Panc1 (cell line): ENCODE measurements at regions not wholly inside any gene's neighbourhood (a gene's known extent, or its start where the extent isn't known, plus 50 kb on each side); places are given as distances from the start of the nearest gene placed in this dataset.

Experiments
- ATAC-seq: fragments of 200-7000 bp; cut with Tn5 transposase; 2 replicates; pipeline ENCODE4 v1.9.1; 2020; ENCODE audit warnings: mild to moderate bottlenecking, moderate library complexity
- BruUV-seq: library from RNA; stranded (reverse); fragments of 400-500 nt; replicated peaks from 2 replicates; lab custom pipeline; 2021; lab: Mats Ljungman, UMichigan
- CTCF ChIA-PET: fragments of 300-600 bp; sonication (Branson Sonifier 250); formaldehyde crosslinking; loops from one replicate; lab custom pipeline; 2022; ENCODE audit warnings: antibody characterized with exemption; lab: Charles Lee
- POLR2A ChIA-PET: fragments of 300-600 bp; sonication (Branson Sonifier 250); formaldehyde crosslinking; loops from one replicate; lab custom pipeline; 2022; ENCODE audit warnings: antibody characterized with exemption; lab: Charles Lee
- DNase-seq: peaks from one replicate; pipeline ENCODE4 v3.0.0-alpha.2; 2010; ENCODE audit warnings: low read depth, low spot score
- H3K27ac ChIP-seq: 2 replicates; pipeline ENCODE4 v1.5.1; 2011; ENCODE audit warnings: mild to moderate bottlenecking, low read length, inconsistent platforms
- H3K27me3 ChIP-seq: fragments of 200-500 bp; sonication (Bioruptor generic); 2 replicates; pipeline ENCODE4 v1.6.0; 2014; ENCODE audit warnings: low read length, inconsistent platforms; ENCODE audit not compliant: control insufficient read depth, insufficient read depth
- H3K36me3 ChIP-seq: fragments of 200-500 bp; sonication (Bioruptor generic); 2 replicates; pipeline ENCODE4 v1.5.1; 2014; ENCODE audit warnings: inconsistent platforms, mild to moderate bottlenecking, low read length, moderate library complexity; ENCODE audit not compliant: control insufficient read depth, insufficient read depth
- H3K4me1 ChIP-seq: 2 replicates; pipeline ENCODE4 v1.5.1; 2011; ENCODE audit warnings: inconsistent platforms, mild to moderate bottlenecking, low read length, moderate library complexity; ENCODE audit not compliant: control insufficient read depth, insufficient read depth
- H3K4me3 ChIP-seq, 2 experiments: 2 replicates each; pipeline ENCODE4 v1.5.1; 2011 to 2012; ENCODE audit warnings: low read depth in 2 of 2, low read length in 2 of 2, mild to moderate bottlenecking in 2 of 2, inconsistent platforms in 1 of 2, moderate library complexity in 1 of 2
- H3K9me3 ChIP-seq: fragments of 200-500 bp; sonication (Bioruptor generic); 2 replicates; pipeline ENCODE4 v1.5.1; 2014; ENCODE audit warnings: low read depth, mild to moderate bottlenecking, inconsistent platforms, low read length, moderate library complexity; ENCODE audit not compliant: control insufficient read depth, insufficient read depth
- POLR2AphosphoS5 ChIP-seq: IDR thresholded peaks from 2 replicates; pipeline ENCODE4 v1.6.1; 2012; ENCODE audit warnings: mild to moderate bottlenecking, low read depth, low read length, moderate library complexity
- SIN3A ChIP-seq: IDR thresholded peaks from 2 replicates; pipeline ENCODE4 v1.6.1; 2012; ENCODE audit warnings: low read depth, mild to moderate bottlenecking, low read length, moderate library complexity, borderline replicate concordance; ENCODE audit not compliant: insufficient read depth
- TCF7L2 ChIP-seq: IDR thresholded peaks from 2 replicates; pipeline ENCODE4 v1.6.1; 2011; ENCODE audit warnings: mild to moderate bottlenecking, low read depth, low read length, inconsistent platforms
- in situ Hi-C: cut with HindIII; loops from 2 replicates; pipeline ENCODE4 v1.10.0; 2016; ENCODE audit warnings: low sequenced_read_pairs, low pct_unique_long_range_greater_than_20kb
- intact Hi-C: fragments of 100-400 bp; cut with micrococcal nuclease; formaldehyde crosslinking; loops from one replicate; pipeline ENCODE4 v1.10.0; 2022; ENCODE audit not compliant: unreplicated experiment
- TF ChIP-seq, protein P1 (sequence below), 2 experiments: IDR thresholded peaks; 2 replicates each; pipeline ENCODE4 v1.6.1; 2011 to 2012; ENCODE audit warnings: low read depth in 2 of 2, control low read depth in 1 of 2, low read length in 1 of 2, mild to moderate bottlenecking in 1 of 2, moderate library complexity in 1 of 2; ENCODE audit not compliant: insufficient read depth in 1 of 2
- TF ChIP-seq, protein P2 (sequence below): fragments of 450-650 bp; IDR thresholded peaks from 2 replicates; pipeline ENCODE4 v1.5.1; 2017; ENCODE audit warnings: mild to moderate bottlenecking

- no TSS peak for BruUV-seq
- in situ Hi-C loops (no loop called here), intact Hi-C loops (no loop called here)
- ATAC-seq: no peak
- H3K4me3 ChIP-seq: no peak overlapping the region
- H3K4me1 ChIP-seq: no peaks in the 10 kb centered on the region
- no peak overlapping the region for H3K27ac ChIP-seq
- H3K27me3 ChIP-seq: no peaks in the 10 kb centered on the region
- CTCF ChIA-PET: no interaction called here
- no peak for DNase-seq
- TF ChIP-seq SIN3A (no peak), POLR2AphosphoS5 (no peak), TCF7L2 (no peak)
- TF ChIP-seq, protein P1, sequence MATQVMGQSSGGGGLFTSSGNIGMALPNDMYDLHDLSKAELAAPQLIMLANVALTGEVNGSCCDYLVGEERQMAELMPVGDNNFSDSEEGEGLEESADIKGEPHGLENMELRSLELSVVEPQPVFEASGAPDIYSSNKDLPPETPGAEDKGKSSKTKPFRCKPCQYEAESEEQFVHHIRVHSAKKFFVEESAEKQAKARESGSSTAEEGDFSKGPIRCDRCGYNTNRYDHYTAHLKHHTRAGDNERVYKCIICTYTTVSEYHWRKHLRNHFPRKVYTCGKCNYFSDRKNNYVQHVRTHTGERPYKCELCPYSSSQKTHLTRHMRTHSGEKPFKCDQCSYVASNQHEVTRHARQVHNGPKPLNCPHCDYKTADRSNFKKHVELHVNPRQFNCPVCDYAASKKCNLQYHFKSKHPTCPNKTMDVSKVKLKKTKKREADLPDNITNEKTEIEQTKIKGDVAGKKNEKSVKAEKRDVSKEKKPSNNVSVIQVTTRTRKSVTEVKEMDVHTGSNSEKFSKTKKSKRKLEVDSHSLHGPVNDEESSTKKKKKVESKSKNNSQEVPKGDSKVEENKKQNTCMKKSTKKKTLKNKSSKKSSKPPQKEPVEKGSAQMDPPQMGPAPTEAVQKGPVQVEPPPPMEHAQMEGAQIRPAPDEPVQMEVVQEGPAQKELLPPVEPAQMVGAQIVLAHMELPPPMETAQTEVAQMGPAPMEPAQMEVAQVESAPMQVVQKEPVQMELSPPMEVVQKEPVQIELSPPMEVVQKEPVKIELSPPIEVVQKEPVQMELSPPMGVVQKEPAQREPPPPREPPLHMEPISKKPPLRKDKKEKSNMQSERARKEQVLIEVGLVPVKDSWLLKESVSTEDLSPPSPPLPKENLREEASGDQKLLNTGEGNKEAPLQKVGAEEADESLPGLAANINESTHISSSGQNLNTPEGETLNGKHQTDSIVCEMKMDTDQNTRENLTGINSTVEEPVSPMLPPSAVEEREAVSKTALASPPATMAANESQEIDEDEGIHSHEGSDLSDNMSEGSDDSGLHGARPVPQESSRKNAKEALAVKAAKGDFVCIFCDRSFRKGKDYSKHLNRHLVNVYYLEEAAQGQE (IDR thresholded peaks at IDR 0.05; ENCODE audit: insufficient read depth in 1 of 2, low read depth in 2 of 2, low read length in 1 of 2): no peak
- TF ChIP-seq, protein P2, sequence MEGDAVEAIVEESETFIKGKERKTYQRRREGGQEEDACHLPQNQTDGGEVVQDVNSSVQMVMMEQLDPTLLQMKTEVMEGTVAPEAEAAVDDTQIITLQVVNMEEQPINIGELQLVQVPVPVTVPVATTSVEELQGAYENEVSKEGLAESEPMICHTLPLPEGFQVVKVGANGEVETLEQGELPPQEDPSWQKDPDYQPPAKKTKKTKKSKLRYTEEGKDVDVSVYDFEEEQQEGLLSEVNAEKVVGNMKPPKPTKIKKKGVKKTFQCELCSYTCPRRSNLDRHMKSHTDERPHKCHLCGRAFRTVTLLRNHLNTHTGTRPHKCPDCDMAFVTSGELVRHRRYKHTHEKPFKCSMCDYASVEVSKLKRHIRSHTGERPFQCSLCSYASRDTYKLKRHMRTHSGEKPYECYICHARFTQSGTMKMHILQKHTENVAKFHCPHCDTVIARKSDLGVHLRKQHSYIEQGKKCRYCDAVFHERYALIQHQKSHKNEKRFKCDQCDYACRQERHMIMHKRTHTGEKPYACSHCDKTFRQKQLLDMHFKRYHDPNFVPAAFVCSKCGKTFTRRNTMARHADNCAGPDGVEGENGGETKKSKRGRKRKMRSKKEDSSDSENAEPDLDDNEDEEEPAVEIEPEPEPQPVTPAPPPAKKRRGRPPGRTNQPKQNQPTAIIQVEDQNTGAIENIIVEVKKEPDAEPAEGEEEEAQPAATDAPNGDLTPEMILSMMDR: no peak
- no peaks in the 10 kb centered on the region for H3K36me3 ChIP-seq
- POLR2A ChIA-PET: no interaction called here
- no peaks in the 10 kb centered on the region for H3K9me3 ChIP-seq
Measured at GRCh38 chr4:122534776-122535175, 78.3 kb upstream of the IL2 start.

GRCh38 chr4:122533841-122534240 is 77.3 kb upstream of the IL2 start:
- no peaks in the 10 kb centered on the region for H3K27me3 ChIP-seq
- no peak for TF ChIP-seq POLR2AphosphoS5
- no peak for TF ChIP-seq TCF7L2
- no peak for TF ChIP-seq SIN3A
- TF ChIP-seq, protein P2: no peak
- TF ChIP-seq, protein P1 (IDR thresholded peaks at IDR 0.05; ENCODE audit: insufficient read depth in 1 of 2, low read depth in 2 of 2, low read length in 1 of 2): no peak
- POLR2A ChIA-PET: no interaction called here
- CTCF ChIA-PET: no interaction called here
- no peak overlapping the region for H3K4me3 ChIP-seq
- in situ Hi-C loops: no loop called here
- ATAC-seq: no peak
- no peaks in the 10 kb centered on the region for H3K9me3 ChIP-seq
- no peaks in the 10 kb centered on the region for H3K36me3 ChIP-seq
- DNase-seq: no peak
- no TSS peak for BruUV-seq
- no peak overlapping the region for H3K27ac ChIP-seq
- intact Hi-C loops: no loop called here
- no peaks in the 10 kb centered on the region for H3K4me1 ChIP-seq
